SK-N-SH (cell line): ENCODE measurements at regions not wholly inside any gene's neighbourhood (a gene's known extent, or its start where the extent isn't known, plus 50 kb on each side); places are given as distances from the start of the nearest gene placed in this dataset.

ENCODE experiments used
- CTCF ChIP-seq: fragments of 200-600 bp; sonication (generic); IDR thresholded peaks from 2 replicates; pipeline ENCODE4 v1.6.1; 2017; ENCODE audit warnings: antibody characterized with exemption, mild to moderate bottlenecking, moderate library complexity
- EP300 ChIP-seq, 2 experiments: IDR thresholded peaks; 2 replicates each; pipeline versions ENCODE4 v1.4.0 to v1.6.1; 2012; ENCODE audit warnings: borderline replicate concordance in 1 of 2, low read depth in 1 of 2, low read length in 1 of 2
- FOSL2 ChIP-seq: IDR thresholded peaks from 2 replicates; pipeline ENCODE4 v1.4.0; 2012; ENCODE audit warnings: low read depth, mild to moderate bottlenecking, moderate library complexity, borderline replicate concordance
- GABPA ChIP-seq: IDR thresholded peaks from 2 replicates; pipeline ENCODE4 v1.4.0; 2012; ENCODE audit warnings: low read depth, mild to moderate bottlenecking
- JUND ChIP-seq: IDR thresholded peaks from 2 replicates; pipeline ENCODE4 v1.4.0; 2012
- MXI1 ChIP-seq: IDR thresholded peaks from 2 replicates; pipeline ENCODE4 v1.6.1; 2012; ENCODE audit warnings: mild to moderate bottlenecking, low read depth, low read length, improper control_type of control experiment
- POLR2AphosphoS5 ChIP-seq: IDR thresholded peaks from 2 replicates; pipeline ENCODE4 v1.6.1; 2012; ENCODE audit warnings: low read depth, low read length
- RAD21 ChIP-seq: IDR thresholded peaks from 2 replicates; pipeline ENCODE4 v1.6.1; 2012; ENCODE audit warnings: mild to moderate bottlenecking, low read length
- REST ChIP-seq: IDR thresholded peaks from 2 replicates; pipeline ENCODE4 v1.6.1; 2012; ENCODE audit warnings: mild to moderate bottlenecking, low read depth, low read length, moderate library complexity
- RXRA ChIP-seq: IDR thresholded peaks from 2 replicates; pipeline ENCODE4 v1.4.0; 2012; ENCODE audit warnings: low read depth, mild to moderate bottlenecking, borderline replicate concordance
- SIN3A ChIP-seq: IDR thresholded peaks from 2 replicates; pipeline ENCODE4 v1.6.1; 2012; ENCODE audit warnings: low read depth, mild to moderate bottlenecking, low read length, moderate library complexity, borderline replicate concordance
- SMC3 ChIP-seq: IDR thresholded peaks from 2 replicates; pipeline ENCODE4 v1.6.1; 2012; ENCODE audit warnings: low read depth, low read length, improper control_type of control experiment
- YY1 ChIP-seq: IDR thresholded peaks from 2 replicates; pipeline ENCODE4 v1.4.0; 2012; ENCODE audit warnings: low read depth, mild to moderate bottlenecking
- TF ChIP-seq, protein P1 (sequence below): IDR thresholded peaks from 2 replicates; pipeline ENCODE4 v1.4.0; 2012; ENCODE audit warnings: low read depth

DNA sequence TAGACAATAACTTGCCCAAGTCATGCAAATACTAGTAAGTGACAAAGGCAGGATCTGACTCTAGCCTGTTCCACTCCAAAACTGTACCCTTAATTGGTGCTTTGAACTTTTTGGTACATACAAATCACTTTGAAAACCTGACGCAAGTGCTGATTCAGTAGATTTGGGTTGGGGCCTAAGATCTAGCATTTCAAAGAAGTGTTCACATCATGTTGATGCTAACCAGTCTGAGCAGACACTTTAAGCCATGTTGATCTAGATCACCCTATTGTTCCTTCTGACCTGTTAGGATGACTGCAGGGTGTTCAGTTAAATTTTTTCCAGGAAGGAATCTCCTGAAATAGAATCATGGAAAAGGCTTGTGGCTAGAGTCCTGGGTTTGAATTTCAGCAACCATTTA is 57.7 kb upstream of the CPEB4 start:
- TF ChIP-seq SMC3: no peak
- no peak for TF ChIP-seq CTCF
- no peak for TF ChIP-seq POLR2AphosphoS5
- TF ChIP-seq MXI1: no peak
- no peak for TF ChIP-seq FOSL2
- no peak for TF ChIP-seq SIN3A
- no peak for TF ChIP-seq RAD21
- no peak for TF ChIP-seq RXRA
- TF ChIP-seq JUND: no peak
- TF ChIP-seq, protein P1, sequence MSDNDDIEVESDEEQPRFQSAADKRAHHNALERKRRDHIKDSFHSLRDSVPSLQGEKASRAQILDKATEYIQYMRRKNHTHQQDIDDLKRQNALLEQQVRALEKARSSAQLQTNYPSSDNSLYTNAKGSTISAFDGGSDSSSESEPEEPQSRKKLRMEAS: no peak
- no peak for TF ChIP-seq EP300 (IDR thresholded peaks at IDR 0.05; ENCODE audit: borderline replicate concordance in 1 of 2, low read depth in 1 of 2, low read length in 1 of 2)
- TF ChIP-seq REST: no peak
- TF ChIP-seq YY1: no peak
- TF ChIP-seq GABPA: no peak
